GM19397 (cell line): ENCODE measurements at regions not wholly inside any gene's neighbourhood (a gene's known extent, or its start where the extent isn't known, plus 50 kb on each side); places are given as distances from the start of the nearest gene placed in this dataset.

Experiments
- ATAC-seq: cut with Tn5 transposase; IDR thresholded peaks from one replicate; pipeline ENCODE4 v1.9.1; 2021; ENCODE audit warnings: mild to moderate bottlenecking, moderate library complexity; ENCODE audit not compliant: unreplicated experiment

DNA sequence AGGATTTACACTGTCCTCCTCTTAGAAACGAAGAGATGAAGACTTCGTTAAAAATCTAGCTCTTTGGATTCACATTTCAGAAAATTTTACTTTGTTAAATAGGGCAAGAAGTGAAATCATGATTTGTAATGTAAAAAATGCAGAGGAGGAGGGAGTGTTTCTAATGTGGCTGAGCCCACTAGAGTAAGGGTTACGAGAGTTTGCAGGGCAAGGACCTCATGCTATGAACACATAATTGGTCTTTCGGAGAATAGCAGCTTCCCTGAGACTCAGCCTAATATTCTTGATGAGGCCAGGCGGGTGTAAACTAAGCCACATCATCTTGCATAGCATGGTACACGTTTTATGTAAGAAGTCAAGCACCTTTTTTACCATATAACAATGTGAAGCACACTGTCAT is 191.0 kb upstream of the ADAMTS16 start:
- no peak for ATAC-seq

DNA sequence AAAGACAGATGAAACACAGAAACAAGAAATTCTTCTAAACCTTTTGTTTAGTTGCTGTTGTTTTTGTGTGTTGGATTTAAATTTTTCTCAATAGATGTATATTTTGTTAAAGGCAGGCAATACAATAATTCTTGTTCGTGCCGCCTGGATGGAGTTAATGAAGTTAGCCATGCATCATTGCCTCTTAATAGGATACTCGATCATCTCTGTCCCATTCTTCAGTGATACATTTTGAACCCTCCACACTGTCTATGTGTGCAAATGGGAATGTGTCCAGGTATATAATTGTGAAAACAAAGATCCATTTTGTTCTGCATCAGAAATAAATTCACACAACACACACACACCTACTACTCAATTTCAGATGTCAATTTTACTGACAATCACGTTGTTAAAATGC is 186.6 kb upstream of the ADAMTS16 start:
- ATAC-seq, result no peak

DNA sequence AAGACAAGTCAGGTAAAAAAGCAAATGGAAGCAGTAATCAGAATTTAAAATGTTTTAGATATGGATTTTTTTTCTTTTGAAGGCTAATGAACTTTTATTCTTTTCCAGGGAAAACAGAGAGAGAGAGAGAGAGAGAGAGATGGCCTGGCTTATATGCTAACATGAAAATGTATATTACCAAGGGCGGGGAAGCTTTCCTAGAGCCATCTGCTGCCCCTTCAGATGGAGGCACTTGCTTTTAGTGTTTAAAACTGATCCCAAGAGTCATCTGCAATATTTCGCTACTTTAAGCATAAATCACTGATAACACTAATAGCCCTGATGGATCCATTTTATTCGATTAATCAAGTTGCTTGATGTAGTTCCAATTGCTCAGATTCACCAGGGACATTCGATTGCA is 186.1 kb upstream of the ADAMTS16 start:
- ATAC-seq, result no peak

DNA sequence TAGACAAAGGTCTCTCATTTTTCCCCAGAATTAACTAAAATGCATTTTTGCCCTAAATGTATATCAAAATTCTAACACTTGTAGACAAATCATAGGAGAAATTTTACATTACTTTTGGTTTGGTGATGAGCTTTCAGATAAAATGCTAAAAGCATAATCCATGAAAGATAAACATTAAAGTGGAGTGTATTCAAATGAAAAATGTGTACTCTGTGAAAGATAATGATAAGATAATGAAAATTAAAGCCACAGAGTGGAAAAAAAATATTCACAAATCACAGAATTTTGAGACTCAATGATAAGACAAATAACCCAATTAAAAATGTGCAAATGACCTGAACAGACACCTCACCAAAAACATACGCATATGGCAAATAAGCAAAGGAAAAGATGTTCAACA is 176.9 kb upstream of the ADAMTS16 start:
- ATAC-seq, result no peak

DNA sequence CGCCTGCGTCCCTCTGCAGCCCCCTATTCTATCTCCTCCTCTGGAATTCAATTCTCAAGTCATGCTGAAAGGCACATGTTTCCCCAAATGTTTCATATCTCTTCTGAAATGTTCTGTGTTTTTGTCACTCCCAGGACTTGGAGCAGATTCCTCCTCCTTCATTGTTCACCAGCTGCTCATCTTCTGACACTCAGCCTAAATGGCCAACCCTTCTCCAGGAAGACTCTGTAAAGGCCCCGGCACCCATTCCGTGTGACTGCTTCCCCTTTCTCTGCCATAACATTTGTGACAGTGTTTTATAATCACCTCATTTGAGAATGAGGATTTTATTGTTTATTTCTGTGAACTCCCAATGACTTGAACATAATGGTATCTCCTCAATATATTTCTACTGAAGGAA is 170.8 kb upstream of the ADAMTS16 start:
- ATAC-seq, result no peak

DNA sequence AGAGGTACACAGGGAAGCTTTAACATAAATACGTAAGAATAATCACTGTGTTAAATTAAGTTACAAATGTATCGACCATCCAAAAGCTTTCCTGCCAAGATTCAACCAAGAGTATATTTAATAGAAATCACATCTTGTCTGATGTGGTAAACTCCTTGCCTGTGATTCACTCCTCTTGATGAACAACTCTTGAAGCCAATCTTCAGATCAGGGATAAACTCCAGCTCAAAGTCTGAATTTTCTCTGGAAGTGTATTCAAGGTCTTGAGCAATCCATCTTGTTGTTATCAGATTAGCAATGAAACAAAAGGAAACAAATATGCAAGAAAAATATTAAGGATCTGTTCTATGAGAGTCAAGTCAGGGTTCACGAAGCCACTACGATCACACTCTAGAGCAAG is 170.0 kb upstream of the ADAMTS16 start:
- no peak for ATAC-seq

DNA sequence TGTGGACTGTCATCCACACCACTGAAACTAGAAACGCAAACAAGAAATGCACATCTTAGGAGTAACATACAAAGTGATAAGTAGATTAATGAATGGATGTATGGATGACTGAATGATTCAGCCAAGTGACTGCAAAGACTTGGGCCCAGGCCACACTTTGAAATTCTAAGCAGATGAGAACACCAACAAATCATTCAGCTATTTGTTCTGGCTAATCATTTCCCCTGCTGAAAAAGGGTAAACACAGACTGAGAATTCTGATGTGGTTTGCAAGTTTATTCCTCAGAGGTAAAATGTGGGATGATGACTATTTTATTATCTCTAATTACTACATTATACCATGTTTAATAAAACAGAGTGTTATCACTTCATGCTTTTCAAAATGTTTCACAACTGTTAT is 163.2 kb upstream of the ADAMTS16 start:
- ATAC-seq, result no peak

DNA sequence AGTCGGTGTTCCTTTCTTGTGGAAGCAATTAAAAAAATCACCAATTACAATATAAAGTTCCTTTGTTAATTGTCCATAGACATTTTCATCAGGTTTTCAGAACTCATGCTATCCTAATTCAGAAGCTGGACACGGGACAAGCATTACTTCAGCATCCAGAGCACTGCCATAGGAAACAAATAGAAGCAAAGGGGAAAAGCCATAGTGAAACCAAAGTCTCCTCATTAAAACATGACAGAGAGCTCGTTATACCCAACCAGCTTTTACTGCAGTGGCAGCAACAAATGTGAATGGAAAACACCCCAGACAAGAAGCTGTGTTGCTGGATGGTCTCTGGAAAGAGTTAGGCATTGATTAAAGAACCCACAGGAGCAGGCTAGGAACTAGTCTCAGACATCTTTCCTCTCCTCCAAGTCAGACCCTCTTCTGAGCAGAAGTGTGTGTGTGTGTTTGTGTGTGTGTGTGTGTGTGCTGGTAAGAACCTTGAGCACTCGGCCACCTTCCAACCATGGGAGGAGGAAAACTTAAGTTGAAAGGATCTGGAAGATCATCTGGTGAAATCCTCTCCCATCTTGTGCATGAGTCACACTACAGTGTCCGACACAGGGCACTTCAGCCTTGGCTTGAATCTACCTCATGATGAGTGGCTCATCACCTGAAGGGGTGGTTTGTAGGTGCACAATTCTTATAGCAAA is 162.6 kb upstream of the ADAMTS16 start:
- no peak for ATAC-seq

DNA sequence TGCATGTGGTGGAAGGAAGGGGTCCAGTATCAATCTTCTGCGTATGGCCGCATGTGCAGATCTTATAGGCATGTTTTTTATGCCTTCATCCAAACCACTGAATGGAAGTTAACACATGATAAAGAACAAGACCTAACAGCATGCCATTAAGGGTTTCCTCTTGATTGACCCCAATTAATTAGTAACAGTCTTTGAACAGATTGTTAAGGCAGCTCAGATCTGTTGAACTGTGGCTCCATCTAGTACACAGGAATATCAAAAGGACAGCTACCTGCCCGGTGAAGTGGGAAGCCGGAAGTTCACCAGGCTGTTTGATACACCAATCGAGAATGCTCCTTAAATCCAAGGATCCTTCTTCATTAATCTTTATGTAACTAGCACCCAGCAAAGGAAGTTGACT is 159.9 kb upstream of the ADAMTS16 start:
- no peak for ATAC-seq

DNA sequence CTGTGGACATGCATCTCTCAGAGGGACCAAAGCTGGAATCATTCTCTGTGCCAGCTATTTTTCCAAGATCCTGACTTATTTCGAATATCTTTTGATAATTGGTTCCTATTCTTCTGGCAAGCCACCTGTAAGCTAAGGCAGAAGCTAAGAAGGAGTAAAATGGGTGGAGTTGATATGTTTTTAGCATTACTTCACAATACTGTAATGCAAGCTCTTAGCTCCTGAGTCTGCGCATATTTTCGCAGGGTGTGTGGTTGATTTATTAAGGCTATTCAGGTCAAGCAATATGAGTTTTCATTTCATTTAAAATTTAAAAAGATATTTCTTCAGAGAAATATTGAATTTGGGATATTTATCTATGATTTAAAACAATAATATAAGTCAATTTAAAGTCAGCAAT is 158.5 kb upstream of the ADAMTS16 start:
- no peak for ATAC-seq

DNA sequence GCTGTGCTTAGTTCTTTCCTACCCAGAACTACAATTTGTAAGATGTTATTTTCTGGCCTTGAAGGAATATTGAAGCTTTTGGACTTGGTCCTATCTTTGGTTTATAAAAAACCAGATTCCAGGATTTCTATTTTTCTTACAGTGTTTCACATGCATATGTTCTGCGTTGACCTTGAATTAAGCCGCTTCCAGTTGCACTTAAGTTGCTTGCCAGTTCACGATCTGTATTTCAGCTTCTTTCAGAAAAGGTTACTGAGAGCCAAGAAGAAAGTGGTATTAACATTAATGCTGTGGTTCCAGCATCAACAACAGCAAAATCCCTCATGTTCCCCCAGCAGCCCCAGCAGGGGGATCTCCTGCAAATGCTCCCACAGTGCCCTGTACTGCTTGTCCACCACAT is 156.4 kb upstream of the ADAMTS16 start:
- ATAC-seq, result no peak

DNA sequence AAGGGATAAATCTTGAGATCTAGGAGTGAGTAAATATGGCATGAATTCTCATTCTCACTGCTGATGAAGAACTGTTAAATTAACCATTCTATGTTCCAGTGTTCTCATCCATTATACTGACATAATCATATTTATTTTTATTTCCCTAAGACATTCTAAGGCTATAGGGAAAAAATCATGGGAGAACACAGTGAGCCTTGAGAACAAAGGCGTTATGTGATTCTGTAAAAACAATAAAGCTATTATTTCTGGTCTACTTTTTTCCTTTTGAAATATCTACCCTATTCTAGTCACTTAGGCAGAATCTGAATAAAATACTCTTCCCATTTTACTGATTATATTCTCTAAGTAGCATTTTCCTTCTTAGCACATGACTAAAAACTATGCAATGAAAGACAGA is 155.7 kb upstream of the ADAMTS16 start:
- ATAC-seq, result no peak

DNA sequence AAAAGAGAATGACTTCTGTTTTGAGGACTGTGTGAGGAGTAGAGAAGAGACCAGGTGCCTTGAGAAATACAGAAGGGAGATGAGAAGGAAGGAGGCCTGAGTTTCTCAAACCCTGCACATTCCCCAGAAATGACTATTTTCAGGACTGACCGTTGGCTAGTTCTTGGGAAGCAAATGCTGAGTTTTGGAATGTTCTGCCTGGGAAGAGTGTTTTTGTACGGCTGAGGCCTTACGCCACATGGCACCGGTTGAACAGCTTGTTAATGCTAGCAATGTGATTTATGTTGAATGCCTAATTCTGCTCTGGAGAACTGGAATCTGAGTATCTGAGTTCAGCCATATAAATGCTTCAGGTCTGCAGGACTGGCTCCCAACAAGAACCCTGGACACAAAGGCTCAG is 152.7 kb upstream of the ADAMTS16 start:
- ATAC-seq, result no peak

DNA sequence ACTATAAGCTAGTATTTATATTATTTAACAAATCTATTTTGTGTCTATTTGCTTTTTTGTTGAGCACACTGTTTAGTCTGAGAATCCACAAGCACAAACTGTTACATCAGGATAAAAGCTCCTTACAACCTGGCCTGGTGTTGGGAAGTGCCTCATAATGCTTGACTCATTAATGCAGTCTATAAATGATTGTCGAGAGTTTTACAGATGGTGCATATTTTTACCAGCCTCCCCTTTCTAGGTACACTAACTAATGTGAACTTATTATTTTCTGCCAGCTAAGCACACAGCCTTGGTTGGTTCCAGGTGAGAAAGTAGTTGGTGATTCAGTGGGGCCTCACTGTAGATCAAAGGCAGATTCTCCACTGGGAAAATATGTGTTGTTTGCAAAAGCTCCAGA is 151.0 kb upstream of the ADAMTS16 start:
- ATAC-seq, result no peak

DNA sequence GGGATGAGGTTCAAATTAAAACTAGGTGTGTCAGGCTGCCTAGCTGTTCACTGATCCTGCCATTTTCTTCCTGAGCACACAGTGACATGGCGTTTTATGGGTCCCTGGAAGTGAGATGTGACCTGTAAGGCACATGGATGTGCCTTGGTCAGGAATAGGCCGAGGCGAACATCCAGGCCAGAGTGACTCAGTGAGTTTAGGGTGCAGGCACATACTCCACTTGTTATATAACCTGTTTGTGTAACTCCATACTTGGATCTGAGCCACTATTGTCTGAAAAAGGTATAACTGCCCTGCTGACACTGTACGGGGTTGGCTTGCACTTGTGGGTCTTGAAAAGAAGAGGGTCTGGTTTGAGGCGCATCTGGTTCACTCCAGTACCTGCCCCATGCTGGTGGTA is 150.1 kb upstream of the ADAMTS16 start:
- no peak for ATAC-seq

DNA sequence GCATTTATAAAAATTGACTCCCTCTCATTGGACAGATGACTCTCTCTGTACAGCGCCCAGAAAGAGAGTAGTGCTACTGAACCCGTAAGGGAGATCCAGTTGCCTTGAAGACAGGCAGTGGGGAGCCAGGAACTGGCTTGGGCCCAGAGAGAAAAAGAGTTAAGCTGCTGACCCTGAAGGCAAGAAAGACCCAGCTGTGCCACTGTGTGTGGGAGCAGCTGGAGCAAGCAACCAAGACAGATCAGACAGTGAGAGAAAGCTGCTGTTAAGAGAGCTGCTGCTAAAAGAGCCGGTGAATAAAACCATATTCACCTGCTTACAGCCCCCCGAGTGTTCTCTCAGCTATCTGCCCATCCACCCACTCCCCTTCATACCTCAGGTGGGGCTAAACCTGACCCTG is 149.7 kb upstream of the ADAMTS16 start:
- ATAC-seq, result no peak

DNA sequence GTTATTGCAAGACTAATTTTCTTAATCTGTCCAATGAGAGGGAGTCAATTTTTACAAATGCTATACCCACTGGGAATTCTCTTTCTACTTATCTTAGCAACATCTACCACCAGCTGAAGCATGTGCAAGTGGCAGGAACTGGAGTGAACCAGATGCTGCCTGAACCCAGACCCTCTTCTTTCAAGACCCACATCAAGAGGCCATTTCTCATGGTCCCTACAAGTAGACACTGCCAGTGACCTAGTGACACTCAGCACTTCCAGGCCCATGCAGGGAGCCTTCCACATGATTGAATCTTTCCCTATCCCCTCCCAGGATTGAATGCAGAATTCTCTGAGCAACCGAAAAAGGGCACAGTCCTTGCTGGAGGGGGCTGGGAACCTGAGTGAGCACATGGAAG is 148.2 kb upstream of the ADAMTS16 start:
- no peak for ATAC-seq

DNA sequence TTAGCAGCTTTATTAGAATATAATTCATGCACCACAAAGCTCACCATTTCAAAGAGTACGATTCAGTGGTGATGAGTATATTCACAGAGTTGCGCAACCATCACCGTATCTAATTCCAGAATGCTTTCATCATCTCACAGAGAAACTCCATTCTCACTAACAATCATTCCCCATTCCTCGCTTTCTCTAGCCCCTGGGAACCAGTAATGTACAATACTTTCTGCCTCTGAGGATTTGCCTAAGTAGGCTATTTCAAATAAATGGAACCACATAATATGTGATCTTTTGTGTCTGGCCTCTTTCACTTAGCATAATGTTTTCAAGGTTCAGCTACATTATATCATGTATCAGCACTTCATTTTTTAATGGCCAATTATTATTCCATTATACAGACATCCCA is 145.1 kb upstream of the ADAMTS16 start:
- no peak for ATAC-seq

DNA sequence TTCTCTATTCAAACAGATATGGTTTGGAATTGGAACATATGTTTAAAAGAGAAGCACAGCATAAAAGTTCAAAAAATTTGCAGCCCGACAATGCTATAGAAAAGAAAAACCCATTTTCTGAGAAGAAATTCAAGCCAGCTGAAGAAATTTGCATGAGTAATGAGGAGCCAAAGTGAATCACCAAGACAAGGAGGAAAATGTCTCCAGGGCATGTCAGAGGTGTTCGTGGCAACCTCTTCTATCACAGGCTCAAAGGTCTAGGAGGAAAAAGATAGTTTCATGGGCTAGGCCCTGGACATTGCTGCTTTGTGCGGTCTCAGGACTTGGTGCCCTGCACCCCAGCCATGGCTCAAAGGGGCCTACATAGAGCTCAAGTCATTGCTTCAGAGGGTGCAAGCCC is 134.8 kb upstream of the ADAMTS16 start:
- ATAC-seq, result no peak

DNA sequence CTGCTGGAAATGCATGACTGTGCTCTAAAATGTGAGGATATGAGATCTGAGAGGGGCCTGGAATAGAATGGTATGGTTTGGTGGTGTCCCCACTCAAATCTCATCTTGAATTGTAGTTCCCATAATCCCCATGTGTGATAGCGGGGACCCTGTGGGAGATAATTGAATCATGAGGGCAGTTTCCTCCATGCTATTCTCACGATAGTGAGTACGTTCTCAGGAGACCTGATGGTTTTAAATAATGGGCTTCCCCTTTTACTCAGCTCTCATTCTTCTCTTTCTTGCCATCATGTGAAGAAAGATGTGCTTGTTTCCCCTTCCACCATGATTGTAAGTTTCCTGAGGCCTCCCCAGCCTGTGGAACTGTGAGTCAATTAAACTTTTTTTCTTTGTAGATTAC is 133.6 kb upstream of the ADAMTS16 start:
- no peak for ATAC-seq

DNA sequence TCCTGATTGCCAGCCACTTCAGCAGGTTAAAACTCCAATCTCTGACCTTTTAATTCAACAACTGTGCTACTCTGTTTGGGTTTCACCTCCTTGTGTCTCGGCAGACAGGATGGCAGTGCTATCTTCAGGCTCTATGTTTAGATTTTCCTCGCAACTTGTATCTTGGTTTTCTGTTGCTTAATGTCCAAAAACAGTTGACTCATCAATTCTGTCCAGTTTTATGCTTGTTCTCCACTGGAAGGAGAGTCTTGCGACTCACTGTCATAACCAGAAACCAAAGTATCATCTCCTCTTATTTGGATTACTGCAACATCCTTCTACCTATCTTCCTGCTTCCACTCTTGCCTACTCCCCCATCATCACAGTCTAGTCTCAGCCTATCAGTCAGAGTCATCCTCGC is 130.9 kb upstream of the ADAMTS16 start:
- no peak for ATAC-seq

DNA sequence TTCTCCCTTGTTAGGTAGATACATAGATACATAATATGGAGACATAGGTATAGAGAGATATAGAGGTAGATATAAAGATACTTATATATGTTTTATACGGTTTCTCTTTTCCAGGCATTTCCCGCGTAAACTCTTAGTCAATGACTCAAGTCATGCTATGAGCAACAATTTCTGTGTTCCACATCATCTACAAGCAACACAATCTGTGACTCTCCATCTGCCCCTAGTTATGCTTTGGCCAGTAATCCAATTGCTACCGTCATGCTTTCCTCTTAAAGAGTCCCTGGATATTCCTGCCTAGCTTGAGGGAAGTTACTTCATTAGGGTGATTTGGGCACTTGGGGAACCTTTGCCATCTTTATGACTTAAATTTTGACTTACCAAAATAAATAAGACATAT is 129.0 kb upstream of the ADAMTS16 start:
- no peak for ATAC-seq

DNA sequence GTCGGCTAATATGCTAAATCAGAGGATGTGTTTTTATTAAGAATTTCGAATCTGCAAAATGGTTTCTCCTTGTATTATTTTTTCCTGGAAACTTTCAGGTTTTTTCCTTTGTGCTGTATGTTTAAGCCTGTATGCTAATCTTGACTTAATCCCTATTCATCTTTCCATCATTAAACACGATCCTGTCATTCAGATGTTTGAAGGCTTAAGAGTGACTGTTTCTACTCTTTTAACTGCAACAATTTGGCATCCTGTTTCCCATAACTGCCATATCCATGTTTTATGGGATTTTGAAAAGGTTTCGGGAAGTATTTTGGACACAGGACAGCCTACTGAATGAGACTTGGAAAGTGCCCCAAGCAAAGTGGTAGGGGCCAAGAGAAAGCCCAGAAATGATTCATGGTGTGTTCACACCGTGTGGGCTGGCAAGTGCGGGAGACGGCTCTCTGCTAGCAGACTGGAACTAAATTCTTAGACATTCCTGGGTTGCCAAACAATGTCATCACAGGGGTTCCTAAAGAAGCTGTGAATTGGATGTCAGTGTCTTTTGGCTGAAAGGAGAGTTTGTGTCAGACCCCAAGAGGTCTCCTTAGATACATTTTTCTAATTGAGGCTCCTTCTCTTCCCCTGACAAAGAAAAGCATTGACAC is 125.4 kb upstream of the ADAMTS16 start:
- no peak for ATAC-seq
